Activated B cell treated with CpG ODN at 0.5 μM for 24 hours (primary cell): ENCODE measurements at regions not wholly inside any gene's neighbourhood (a gene's known extent, or its start where the extent isn't known, plus 50 kb on each side); places are given as distances from the start of the nearest gene placed in this dataset.

Source experiments
- ATAC-seq: fragments of 200-7000 bp; cut with Tn5 transposase; one replicate; pipeline ENCODE4 v1.10.0; 2021; ENCODE audit warnings: low read depth, mild to moderate bottlenecking, moderate library complexity
- CTCF ChIA-PET: fragments of 350-600 bp; sonication (Branson Sonifier 250); formaldehyde crosslinking; loops from one replicate; lab custom pipeline; 2021; ENCODE audit warnings: antibody characterized with exemption; lab: Charles Lee
- POLR2A ChIA-PET: fragments of 350-600 bp; sonication (Branson Sonifier 250); formaldehyde crosslinking; loops from one replicate; lab custom pipeline; 2021; ENCODE audit warnings: antibody characterized with exemption; lab: Charles Lee
- DNase-seq: peaks from one replicate; pipeline ENCODE4 v3.0.0; 2022
- H3K27ac Mint-ChIP-seq: one replicate; pipeline ENCODE4 v1.8.0; 2020; ENCODE audit warnings: mixed read lengths
- H3K27me3 Mint-ChIP-seq: one replicate; pipeline ENCODE4 v1.8.0; 2021; ENCODE audit warnings: mixed read lengths
- H3K36me3 Mint-ChIP-seq: one replicate; pipeline ENCODE4 v1.8.0; 2021; ENCODE audit warnings: low read depth, mixed read lengths
- H3K4me1 Mint-ChIP-seq: one replicate; pipeline ENCODE4 v1.8.0; 2021; ENCODE audit warnings: mixed read lengths
- H3K4me3 Mint-ChIP-seq: one replicate; pipeline ENCODE4 v1.8.0; 2020; ENCODE audit warnings: mild to moderate bottlenecking, mixed read lengths
- H3K9me3 Mint-ChIP-seq: one replicate; pipeline ENCODE4 v1.8.0; 2020; ENCODE audit warnings: mixed read lengths
- CTCF ChIP-seq: fragments of 200-600 bp; IDR thresholded peaks from one replicate; pipeline ENCODE4 v1.8.0; 2022; ENCODE audit warnings: antibody characterized with exemption, mild to moderate bottlenecking
- intact Hi-C: fragments of 100-400 bp; cut with micrococcal nuclease; formaldehyde crosslinking; loops from one replicate; pipeline ENCODE4 v1.15.1; 2024

- intact Hi-C loops = no loop called here
- Mint-ChIP-seq H3K4me3 (no peak overlapping the region), H3K27me3 (no peaks in the 10 kb centered on the region), H3K4me1 (no peaks in the 10 kb centered on the region), H3K9me3 (peaks cover under 1% of the 10 kb centered on the region), H3K27ac (no peak overlapping the region), H3K36me3 (no peaks in the 10 kb centered on the region)
- POLR2A ChIA-PET = no interaction called here
- CTCF ChIA-PET = no interaction called here
- ATAC-seq (no peak), DNase-seq (no peak)
- TF ChIP-seq CTCF = no peak
Measured at GRCh38 chr3:55413236-55413635, 73.9 kb downstream of the WNT5A start.

GRCh38 chr3:55412545-55412944, 74.6 kb downstream of the WNT5A start:
- Mint-ChIP-seq H3K4me1 (no peaks in the 10 kb centered on the region), H3K4me3 (no peak overlapping the region), H3K36me3 (no peaks in the 10 kb centered on the region), H3K27me3 (no peaks in the 10 kb centered on the region), H3K9me3 (peaks cover 2% of the 10 kb centered on the region), H3K27ac (no peak overlapping the region)
- no peak for DNase-seq
- ATAC-seq = no peak
- ChIA-PET POLR2A (no interaction called here), CTCF (no interaction called here)
- intact Hi-C loops = no loop called here
- TF ChIP-seq CTCF = no peak

GRCh38 chr3:55409806-55410205, 77.3 kb downstream of the WNT5A start:
- H3K27ac Mint-ChIP-seq = no peak overlapping the region
- intact Hi-C loops = no loop called here
- H3K27me3 Mint-ChIP-seq = no peaks in the 10 kb centered on the region
- POLR2A ChIA-PET = no interaction called here
- H3K9me3 Mint-ChIP-seq = peaks cover 3% of the 10 kb centered on the region
- no peak for TF ChIP-seq CTCF
- no peak for ATAC-seq
- H3K4me1 Mint-ChIP-seq = no peaks in the 10 kb centered on the region
- H3K4me3 Mint-ChIP-seq = no peak overlapping the region
- H3K36me3 Mint-ChIP-seq = no peaks in the 10 kb centered on the region
- CTCF ChIA-PET = no interaction called here
- DNase-seq = no peak

GRCh38 chr3:55408193-55408826, 78.8 kb downstream of the WNT5A start:
- peaks cover 3% of the 10 kb centered on the region for H3K9me3 Mint-ChIP-seq
- ChIA-PET CTCF (no interaction called here), POLR2A (no interaction called here)
- H3K27me3 Mint-ChIP-seq = no peaks in the 10 kb centered on the region
- H3K36me3 Mint-ChIP-seq = no peaks in the 10 kb centered on the region
- no peak for DNase-seq
- no peak for TF ChIP-seq CTCF
- H3K27ac Mint-ChIP-seq = no peak overlapping the region
- intact Hi-C loops = no loop called here
- no peak overlapping the region for H3K4me3 Mint-ChIP-seq
- ATAC-seq = no peak
- H3K4me1 Mint-ChIP-seq = no peaks in the 10 kb centered on the region

GRCh38 chr3:55407426-55407820, 79.7 kb downstream of the WNT5A start:
- no peaks in the 10 kb centered on the region for H3K4me1 Mint-ChIP-seq
- no peak for DNase-seq
- no peaks in the 10 kb centered on the region for H3K27me3 Mint-ChIP-seq
- no peak overlapping the region for H3K4me3 Mint-ChIP-seq
- no peaks in the 10 kb centered on the region for H3K36me3 Mint-ChIP-seq
- no peak for ATAC-seq
- no peak overlapping the region for H3K27ac Mint-ChIP-seq
- ChIA-PET POLR2A (no interaction called here), CTCF (no interaction called here)
- TF ChIP-seq CTCF = no peak
- intact Hi-C loops = no loop called here
- H3K9me3 Mint-ChIP-seq = peaks cover 3% of the 10 kb centered on the region
